MM.1S (cell line): ENCODE measurements at regions not wholly inside any gene's neighbourhood (a gene's known extent, or its start where the extent isn't known, plus 50 kb on each side); places are given as distances from the start of the nearest gene placed in this dataset.

Source experiments
- EZH2 ChIP-seq: fragments of 300-600 bp; sonication (generic); optimal IDR thresholded peaks from 2 replicates; pipeline ENCODE3; 2017; ENCODE audit warnings: low read depth, mild to moderate bottlenecking, antibody characterized with exemption, low read length, mixed read lengths
- EZH2phosphoT487 ChIP-seq: fragments of 300-600 bp; sonication (generic); IDR thresholded peaks from 2 replicates; pipeline ENCODE4 v1.6.1; 2018; ENCODE audit warnings: antibody characterized with exemption, low read length
- TF ChIP-seq, protein P1 (sequence below): fragments of 300-600 bp; sonication (generic); IDR thresholded peaks from 2 replicates; pipeline ENCODE4 v1.5.1; 2016; ENCODE audit warnings: antibody characterized with exemption, low read length, mixed read lengths

DNA sequence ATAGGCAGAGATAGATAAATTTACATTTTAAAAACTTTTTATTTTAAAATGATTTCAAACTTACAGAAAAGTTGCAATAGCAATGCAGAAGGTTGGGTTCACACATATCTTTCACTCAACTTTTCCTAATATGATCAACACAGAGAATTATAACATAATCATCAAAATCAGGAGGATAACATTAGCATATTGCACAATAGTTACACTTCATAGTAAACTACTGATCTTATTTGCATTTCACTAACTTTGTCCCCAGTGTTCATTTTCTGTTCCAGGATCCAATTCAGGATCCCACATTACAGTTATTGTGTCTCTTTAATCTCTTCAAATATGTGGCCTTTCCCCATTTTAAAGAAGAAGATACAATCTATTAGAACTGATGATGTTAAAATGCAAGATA lies 115.4 kb upstream of the ETV6 start:
- TF ChIP-seq EZH2, result no peak
- TF ChIP-seq, protein P1, sequence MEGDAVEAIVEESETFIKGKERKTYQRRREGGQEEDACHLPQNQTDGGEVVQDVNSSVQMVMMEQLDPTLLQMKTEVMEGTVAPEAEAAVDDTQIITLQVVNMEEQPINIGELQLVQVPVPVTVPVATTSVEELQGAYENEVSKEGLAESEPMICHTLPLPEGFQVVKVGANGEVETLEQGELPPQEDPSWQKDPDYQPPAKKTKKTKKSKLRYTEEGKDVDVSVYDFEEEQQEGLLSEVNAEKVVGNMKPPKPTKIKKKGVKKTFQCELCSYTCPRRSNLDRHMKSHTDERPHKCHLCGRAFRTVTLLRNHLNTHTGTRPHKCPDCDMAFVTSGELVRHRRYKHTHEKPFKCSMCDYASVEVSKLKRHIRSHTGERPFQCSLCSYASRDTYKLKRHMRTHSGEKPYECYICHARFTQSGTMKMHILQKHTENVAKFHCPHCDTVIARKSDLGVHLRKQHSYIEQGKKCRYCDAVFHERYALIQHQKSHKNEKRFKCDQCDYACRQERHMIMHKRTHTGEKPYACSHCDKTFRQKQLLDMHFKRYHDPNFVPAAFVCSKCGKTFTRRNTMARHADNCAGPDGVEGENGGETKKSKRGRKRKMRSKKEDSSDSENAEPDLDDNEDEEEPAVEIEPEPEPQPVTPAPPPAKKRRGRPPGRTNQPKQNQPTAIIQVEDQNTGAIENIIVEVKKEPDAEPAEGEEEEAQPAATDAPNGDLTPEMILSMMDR, result no peak
- TF ChIP-seq EZH2phosphoT487, result no peak
